ENCODE measurements at regions not wholly inside any gene's neighbourhood (a gene's known extent, or its start where the extent isn't known, plus 50 kb on each side); places are given as distances from the start of the nearest gene placed in this dataset.

- no peak for TF ChIP-seq CTCF (conservative IDR thresholded peaks at IDR 0.05; ENCODE audit: low read length)
- TF ChIP-seq EZH2phosphoT487 (IDR thresholded peaks at IDR 0.05; ENCODE audit: borderline replicate concordance), result no peak
Observed at GRCh38 chr4:33340168-33340567, 2620.0 kb downstream of the PCDH7 start.

Data from Loucy (cell line).